ENCODE measurements at regions not wholly inside any gene's neighbourhood (a gene's known extent, or its start where the extent isn't known, plus 50 kb on each side); places are given as distances from the start of the nearest gene placed in this dataset.
A peak's percentile ranks its signal among the peaks of the same experiment; 100 is the strongest.

DNA sequence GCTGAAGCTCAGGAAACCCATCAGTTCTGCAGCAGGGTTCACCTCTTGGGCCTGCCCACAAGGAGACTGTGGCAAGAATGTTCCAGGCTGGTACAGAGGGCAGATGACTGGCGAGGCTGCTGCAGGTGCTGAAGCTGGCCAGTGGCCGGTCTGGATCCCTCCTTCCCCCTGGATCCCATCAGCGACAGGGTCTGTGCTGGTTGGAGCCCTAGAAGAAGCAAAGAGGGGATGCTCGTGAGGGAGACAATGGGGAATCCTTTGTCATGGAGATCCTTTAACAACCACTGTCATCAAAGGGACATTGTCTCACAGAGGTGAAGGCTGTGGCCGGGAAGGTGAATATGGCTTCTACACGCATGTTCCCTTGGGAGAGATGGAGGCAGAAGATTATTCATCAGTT is 211.4 kb upstream of the TMEM132C start:
- no peak overlapping the region for H3K4me2 ChIP-seq (ENCODE audit: insufficient read depth, insufficient read length, low read length)
- no peak overlapping the region for H3K9ac ChIP-seq (ENCODE audit: extremely low read depth, insufficient read length, low read length)
- no peaks in the 10 kb centered on the region for H3K23me2 ChIP-seq (ENCODE audit: insufficient read length, low read depth, low read length, poor library complexity, severe bottlenecking)
- no peak overlapping the region for H3T11ph ChIP-seq (ENCODE audit: low read length)
- no peaks in the 10 kb centered on the region for H4K20me1 ChIP-seq (ENCODE audit: control insufficient read depth, insufficient read depth, insufficient read length)
- Mint-ChIP-seq H3K4me1 (peaks cover 18 to 19% of the 10 kb centered on the region in 2 experiments), H3K27me3 (ENCODE audit: low read depth) (peaks cover 21% of the 10 kb centered on the region), H3K4me3 (peak overlapping the region in 1 of 2 experiments; percentile 18; a peak in 1 of 5 replicates), H3K9me3 (peaks cover 0 to 2% of the 10 kb centered on the region in 2 experiments; a peak in 2 of 5 replicates), H3K36me3 (ENCODE audit: insufficient read depth in 1 of 3, low read depth in 3 of 3) (no peaks in the 10 kb centered on the region), H3K27ac (peak overlapping the region in 1 of 3 experiments; percentile 43; a peak in 1 of 7 replicates)
- peak; percentile 81 for DNase-seq
- H3K4ac ChIP-seq (ENCODE audit: low read depth, low read length), result no peak overlapping the region
- no peaks in the 10 kb centered on the region; the same call in 1 of the 2 replicates for H3K4me1 ChIP-seq (ENCODE audit: insufficient read depth, low read length)
- no peak overlapping the region for H4K8ac ChIP-seq (replicated peaks; ENCODE audit: insufficient read length, low read depth, low read length)
- no peaks in the 10 kb centered on the region for H3K27me3 ChIP-seq (ENCODE audit: insufficient read depth, low read length)
- H3K56ac ChIP-seq (ENCODE audit: insufficient read length, low read depth, low read length), result no peak overlapping the region
- H2BK20ac ChIP-seq (ENCODE audit: low read depth, low read length, poor library complexity, severe bottlenecking), result no peak overlapping the region
- no peak overlapping the region for H2AFZ ChIP-seq (ENCODE audit: low read length)
- no peak overlapping the region for H4K5ac ChIP-seq (ENCODE audit: insufficient read length, low read depth, low read length)
- no peak overlapping the region for H2BK5ac ChIP-seq (ENCODE audit: insufficient read length, low read length)
- no peak overlapping the region for H2AK5ac ChIP-seq (ENCODE audit: insufficient read length, low read length)
- H2BK12ac ChIP-seq (ENCODE audit: insufficient read length, low read depth, low read length), result no peak overlapping the region
- no peak overlapping the region for H3K23ac ChIP-seq (ENCODE audit: insufficient read length, low read depth, low read length)
- no peak overlapping the region for H3K18ac ChIP-seq (ENCODE audit: insufficient read length, low read depth, low read length)
- no peak overlapping the region for H4K91ac ChIP-seq (ENCODE audit: insufficient read length, low read depth, low read length)
- H2BK15ac ChIP-seq (ENCODE audit: low read depth, low read length), result no peak overlapping the region
- H3K79me2 ChIP-seq (ENCODE audit: insufficient read depth, low read length), result no peaks in the 10 kb centered on the region
- H3K27ac ChIP-seq (ENCODE audit: insufficient read length, low read depth, low read length), result no peak overlapping the region
- H2BK120ac ChIP-seq (ENCODE audit: low read depth, low read length, poor library complexity, severe bottlenecking), result no peak overlapping the region
- TF ChIP-seq, protein P1, sequence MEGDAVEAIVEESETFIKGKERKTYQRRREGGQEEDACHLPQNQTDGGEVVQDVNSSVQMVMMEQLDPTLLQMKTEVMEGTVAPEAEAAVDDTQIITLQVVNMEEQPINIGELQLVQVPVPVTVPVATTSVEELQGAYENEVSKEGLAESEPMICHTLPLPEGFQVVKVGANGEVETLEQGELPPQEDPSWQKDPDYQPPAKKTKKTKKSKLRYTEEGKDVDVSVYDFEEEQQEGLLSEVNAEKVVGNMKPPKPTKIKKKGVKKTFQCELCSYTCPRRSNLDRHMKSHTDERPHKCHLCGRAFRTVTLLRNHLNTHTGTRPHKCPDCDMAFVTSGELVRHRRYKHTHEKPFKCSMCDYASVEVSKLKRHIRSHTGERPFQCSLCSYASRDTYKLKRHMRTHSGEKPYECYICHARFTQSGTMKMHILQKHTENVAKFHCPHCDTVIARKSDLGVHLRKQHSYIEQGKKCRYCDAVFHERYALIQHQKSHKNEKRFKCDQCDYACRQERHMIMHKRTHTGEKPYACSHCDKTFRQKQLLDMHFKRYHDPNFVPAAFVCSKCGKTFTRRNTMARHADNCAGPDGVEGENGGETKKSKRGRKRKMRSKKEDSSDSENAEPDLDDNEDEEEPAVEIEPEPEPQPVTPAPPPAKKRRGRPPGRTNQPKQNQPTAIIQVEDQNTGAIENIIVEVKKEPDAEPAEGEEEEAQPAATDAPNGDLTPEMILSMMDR (conservative IDR thresholded peaks at IDR 0.05), result 0 out of 3 replicates have a peak, but pooled peaks have one; percentile 9
- H3K14ac ChIP-seq (ENCODE audit: insufficient read depth, low read length), result no peak overlapping the region
- WGBS (ENCODE audit: extremely low coverage, insufficient read length, low lambda C conversion rate), result no CpG with 5 or more reads among the region's 6 CpGs
- no peaks in the 10 kb centered on the region for H3K9me3 ChIP-seq (ENCODE audit: control insufficient read depth, low read depth, low read length)
- H3K79me1 ChIP-seq (ENCODE audit: insufficient read depth, low read depth, low read length, poor library complexity, severe bottlenecking), result no peaks in the 10 kb centered on the region

Measured in H9 (cell line).